Astrocyte (in vitro differentiated cells and primary cell): ENCODE measurements at regions not wholly inside any gene's neighbourhood (a gene's known extent, or its start where the extent isn't known, plus 50 kb on each side); places are given as distances from the start of the nearest gene placed in this dataset.

Experiments
- CTCF ChIP-seq: IDR thresholded peaks from 2 replicates; pipeline ENCODE4 v1.5.1; 2011; ENCODE audit warnings: low read depth, mild to moderate bottlenecking, inconsistent platforms, low read length, moderate library complexity; ENCODE audit not compliant: insufficient read depth
- EZH2 ChIP-seq: IDR thresholded peaks from 2 replicates; pipeline ENCODE4 v1.6.1; 2012; ENCODE audit warnings: mild to moderate bottlenecking, low read length, inconsistent platforms; ENCODE audit not compliant: insufficient read depth

DNA sequence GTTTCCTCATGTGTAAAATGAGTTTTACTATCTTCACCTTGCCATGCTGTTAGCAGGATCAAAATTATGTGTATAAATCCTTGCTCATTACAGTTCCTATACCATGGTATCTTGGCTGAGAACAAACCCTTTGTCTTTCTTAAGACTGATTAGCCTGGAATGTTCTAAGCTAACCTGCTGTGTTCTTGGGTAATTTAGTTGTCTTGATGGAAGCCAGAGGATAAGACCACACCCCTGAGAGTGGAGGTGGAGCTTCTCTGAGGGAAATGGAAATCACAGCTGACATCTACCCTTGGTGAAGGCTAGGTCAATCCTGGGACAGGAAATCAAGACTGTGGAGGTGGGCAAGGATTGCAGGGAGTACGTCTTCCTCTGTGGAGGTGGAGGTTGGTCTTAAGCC lies 206.1 kb upstream of the ARHGAP20 start:
- no peak for TF ChIP-seq CTCF
- TF ChIP-seq EZH2 = no peak
